GM12875 (cell line): ENCODE measurements at regions not wholly inside any gene's neighbourhood (a gene's known extent, or its start where the extent isn't known, plus 50 kb on each side); places are given as distances from the start of the nearest gene placed in this dataset.

Experiments used
- H3K4me3 ChIP-seq: one replicate; pipeline ENCODE4 v1.5.1; 2011; ENCODE audit warnings: low read depth, low read length, control low read depth
- TF ChIP-seq, protein P1 (sequence below): IDR thresholded peaks from 2 replicates; pipeline ENCODE4 v1.5.1; 2011; ENCODE audit warnings: low read depth, mild to moderate bottlenecking, control low read depth, inconsistent platforms, low read length, moderate library complexity, borderline replicate concordance; ENCODE audit not compliant: insufficient read depth

- no peak overlapping the region for H3K4me3 ChIP-seq
- TF ChIP-seq, protein P1, sequence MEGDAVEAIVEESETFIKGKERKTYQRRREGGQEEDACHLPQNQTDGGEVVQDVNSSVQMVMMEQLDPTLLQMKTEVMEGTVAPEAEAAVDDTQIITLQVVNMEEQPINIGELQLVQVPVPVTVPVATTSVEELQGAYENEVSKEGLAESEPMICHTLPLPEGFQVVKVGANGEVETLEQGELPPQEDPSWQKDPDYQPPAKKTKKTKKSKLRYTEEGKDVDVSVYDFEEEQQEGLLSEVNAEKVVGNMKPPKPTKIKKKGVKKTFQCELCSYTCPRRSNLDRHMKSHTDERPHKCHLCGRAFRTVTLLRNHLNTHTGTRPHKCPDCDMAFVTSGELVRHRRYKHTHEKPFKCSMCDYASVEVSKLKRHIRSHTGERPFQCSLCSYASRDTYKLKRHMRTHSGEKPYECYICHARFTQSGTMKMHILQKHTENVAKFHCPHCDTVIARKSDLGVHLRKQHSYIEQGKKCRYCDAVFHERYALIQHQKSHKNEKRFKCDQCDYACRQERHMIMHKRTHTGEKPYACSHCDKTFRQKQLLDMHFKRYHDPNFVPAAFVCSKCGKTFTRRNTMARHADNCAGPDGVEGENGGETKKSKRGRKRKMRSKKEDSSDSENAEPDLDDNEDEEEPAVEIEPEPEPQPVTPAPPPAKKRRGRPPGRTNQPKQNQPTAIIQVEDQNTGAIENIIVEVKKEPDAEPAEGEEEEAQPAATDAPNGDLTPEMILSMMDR: no peak
These were observed 93.7 kb upstream of the OSMR start for GRCh38 chr5:38752012-38752536.

DNA sequence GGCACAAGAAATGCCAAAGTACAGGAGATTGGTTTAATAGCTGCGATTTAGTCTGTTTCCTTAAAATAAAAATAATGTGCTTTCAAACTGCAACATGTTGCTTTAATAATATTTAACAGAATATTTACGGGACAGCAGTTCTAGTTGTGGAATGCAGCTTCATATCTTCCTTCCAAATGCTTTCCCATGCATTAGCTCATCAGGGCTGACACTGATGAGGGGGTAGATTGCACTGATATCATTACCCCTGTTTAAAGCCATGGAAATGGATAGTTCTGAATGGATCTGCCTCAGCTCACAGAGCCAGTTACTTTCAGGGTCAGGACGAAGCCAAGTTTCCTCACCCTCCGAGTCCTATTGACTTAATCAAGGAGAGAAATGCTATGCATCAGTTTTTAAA, 93.2 kb upstream of the OSMR start:
- TF ChIP-seq, protein P1: no peak

GRCh38 chr5:38753141-38753540, 92.7 kb upstream of the OSMR start:
- no peak overlapping the region for H3K4me3 ChIP-seq
- TF ChIP-seq, protein P1: no peak

More for the DNA sequence above, 93.2 kb upstream of the OSMR start:
- H3K4me3 ChIP-seq: no peak overlapping the region

- H3K4me3 ChIP-seq: no peak overlapping the region
- TF ChIP-seq, protein P1: no peak
These were observed 92.0 kb upstream of the OSMR start for GRCh38 chr5:38753776-38754175.

DNA sequence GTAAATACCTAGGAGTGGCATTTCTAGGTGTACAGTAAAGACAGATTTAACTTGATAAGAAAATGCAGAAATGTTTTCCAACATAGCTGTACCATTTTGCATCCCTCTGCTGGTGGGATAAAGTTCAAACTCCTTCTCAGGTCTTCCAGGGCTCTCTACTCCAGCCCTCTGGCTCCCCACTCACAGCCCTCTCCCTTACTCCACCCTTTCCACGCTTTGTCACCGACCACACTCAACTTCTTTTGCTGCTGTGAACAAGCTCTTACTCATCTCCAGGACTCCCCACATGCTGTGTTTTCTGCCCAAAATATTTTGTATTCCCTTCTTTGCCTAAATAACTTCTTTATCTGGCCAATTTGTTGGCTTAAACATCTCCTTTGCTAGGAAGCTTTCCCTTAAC, 90.6 kb upstream of the OSMR start:
- TF ChIP-seq, protein P1: no peak
- no peak overlapping the region for H3K4me3 ChIP-seq

DNA sequence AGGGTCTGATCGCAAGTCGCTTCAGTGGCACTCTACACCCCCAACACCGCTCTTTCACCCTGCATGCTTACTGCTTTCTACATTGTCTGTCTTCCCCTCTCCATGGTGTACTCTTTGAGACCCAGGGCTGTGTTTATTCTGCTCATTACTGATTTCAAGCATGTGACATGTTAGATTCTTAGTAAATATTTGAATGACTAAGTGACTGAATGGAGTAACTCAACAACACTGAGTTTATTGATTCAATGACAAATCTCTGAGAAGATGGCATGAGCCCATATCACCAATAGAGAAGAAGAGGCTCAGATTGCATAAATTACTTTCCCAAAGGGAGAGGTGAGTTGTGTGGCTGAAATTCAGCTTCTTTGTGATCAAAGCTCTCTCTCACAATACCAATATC, 89.7 kb upstream of the OSMR start:
- no peak overlapping the region for H3K4me3 ChIP-seq
- TF ChIP-seq, protein P1: no peak

DNA sequence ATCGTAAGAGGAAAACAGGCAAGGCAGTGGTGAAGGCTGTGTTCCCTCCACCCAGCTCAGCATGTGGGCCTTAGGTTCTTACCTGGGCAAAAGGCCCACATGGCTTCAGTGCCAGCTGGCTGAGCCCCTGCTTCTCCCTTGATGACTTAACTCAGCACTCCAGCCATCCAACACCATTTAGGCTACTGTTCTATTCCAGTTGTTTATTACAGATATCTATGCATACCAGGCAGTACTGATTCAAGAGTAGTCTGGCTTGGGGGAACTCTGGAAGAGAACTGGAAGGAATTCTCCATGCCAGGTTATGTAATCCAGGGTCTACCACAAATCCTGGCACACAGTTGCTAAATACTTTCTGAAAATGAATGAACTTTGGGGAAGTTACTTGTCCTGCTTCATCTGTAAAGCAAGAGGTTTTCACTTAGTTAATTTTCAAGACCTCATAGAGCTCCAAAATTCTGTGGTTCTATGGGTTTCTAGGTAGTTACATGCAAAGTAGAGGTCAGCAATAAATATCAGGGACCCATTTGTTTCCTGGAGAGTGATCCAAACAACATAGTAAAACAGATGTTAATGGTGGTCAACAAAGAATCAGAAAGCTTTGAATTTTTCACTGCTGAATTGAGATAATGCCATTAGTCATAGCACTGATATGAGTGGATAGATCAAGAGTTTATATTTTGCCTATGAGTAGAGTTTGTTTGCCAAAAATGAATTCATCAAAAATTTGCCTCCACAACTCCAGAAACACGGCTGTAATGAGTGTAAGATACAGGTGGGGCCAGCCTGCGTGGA, 88.2 kb upstream of the OSMR start:
- H3K4me3 ChIP-seq: no peak overlapping the region
- TF ChIP-seq, protein P1: no peak
